Stimulated activated CD4-positive, alpha-beta T cell treated with anti-CD3 and anti-CD28 coated beads, Interleukin-12 subunit alpha, Interleukin-12 subunit beta, amount 100 ng/mL, for 24 hours (primary cell): ENCODE measurements at regions not wholly inside any gene's neighbourhood (a gene's known extent, or its start where the extent isn't known, plus 50 kb on each side); places are given as distances from the start of the nearest gene placed in this dataset.
A peak's percentile ranks its signal among the peaks of the same experiment; 100 is the strongest.
"Not testable (repeated sequence)": the region's sequence is repeated elsewhere in the genome, so short reads cannot be mapped to it uniquely, and the experiment has no call there.

Experiments
- DNase-seq, 2 experiments: peaks; one replicate each; pipeline ENCODE4 v3.0.0-alpha.2; 2020; ENCODE audit warnings: low read depth in 2 of 2

- DNase-seq = peak in 1 of 2 experiments; percentile 5
Observed at GRCh38 chr10:21406595-21407193, 118.8 kb downstream of the SKIDA1 start.

GRCh38 chr10:21405981-21406380 lies 119.5 kb downstream of the SKIDA1 start:
- no peak for DNase-seq

- no peak for DNase-seq
Observed at GRCh38 chr10:21403256-21404015, 122.0 kb downstream of the SKIDA1 start.

DNA sequence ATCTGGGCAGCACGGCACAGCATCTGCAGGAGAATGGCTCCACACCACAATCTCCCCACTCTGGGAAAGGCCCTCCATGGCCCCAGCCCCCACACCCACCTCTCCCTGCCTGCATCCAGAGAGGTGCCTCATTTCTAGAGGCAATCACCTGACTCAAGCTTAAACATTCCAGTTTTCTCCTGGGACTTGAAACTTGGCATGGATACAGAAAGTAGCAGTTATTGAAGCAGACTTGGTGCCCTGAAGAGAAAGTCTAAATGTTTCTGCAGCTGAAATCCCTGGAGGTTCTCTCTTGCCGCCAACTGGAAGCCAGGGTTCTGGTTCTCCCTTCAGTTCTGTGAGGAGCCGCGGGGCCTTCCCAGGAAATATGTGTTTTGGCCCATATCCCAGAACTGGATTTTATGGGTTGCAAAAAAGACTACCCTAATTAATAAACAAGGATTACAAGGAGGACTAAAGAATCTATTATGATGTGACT lies 122.8 kb downstream of the SKIDA1 start:
- no peak for DNase-seq

DNA sequence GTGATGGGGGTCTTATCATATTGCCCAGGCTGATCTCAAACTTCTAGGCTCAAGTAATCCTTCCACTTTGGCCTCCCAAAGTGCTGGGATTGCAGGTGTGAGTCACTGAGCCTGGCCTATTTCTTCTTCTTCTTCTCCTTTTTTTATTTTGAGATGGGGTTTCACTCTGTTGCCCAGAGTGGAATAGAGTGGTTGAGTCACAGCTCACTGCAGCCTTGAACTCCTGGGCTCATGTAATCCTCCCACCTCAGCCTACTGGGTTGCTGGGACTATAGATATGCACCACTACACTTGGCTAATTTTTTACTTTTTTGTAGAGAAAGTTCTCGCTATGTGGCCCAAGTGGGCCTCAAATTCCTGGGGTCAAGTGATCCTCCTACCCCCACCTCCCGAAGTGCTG lies 124.3 kb downstream of the SKIDA1 start:
- no peak for DNase-seq

DNA sequence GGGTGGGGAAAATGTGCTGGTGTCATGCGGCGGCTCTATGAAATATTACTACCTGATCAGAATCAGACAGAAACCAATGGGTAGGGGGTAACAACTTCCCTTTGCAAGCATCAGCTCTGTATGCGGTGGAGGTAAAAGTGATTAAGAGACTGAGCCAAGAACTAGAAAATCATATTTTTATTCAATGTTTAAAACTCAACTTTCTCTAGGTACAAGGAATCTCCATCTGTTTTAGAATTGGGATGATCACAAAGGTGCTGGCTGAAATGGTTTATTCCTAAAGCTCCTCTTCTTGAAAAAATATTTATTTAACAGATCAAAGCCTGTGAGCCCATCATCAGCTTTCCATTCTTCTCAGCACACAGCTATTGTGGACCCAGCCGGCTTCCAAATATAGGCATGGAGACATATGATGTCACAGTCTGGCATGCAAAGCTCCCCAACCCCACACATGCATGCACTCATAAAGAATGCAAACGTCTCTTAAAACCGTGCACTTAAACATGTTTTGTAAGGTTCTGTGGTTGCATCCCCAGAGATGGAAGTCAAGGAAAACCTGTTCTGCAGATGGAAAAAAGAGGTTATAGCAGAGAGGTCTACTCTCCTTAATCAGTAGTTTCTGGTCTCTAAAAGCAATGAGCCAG lies 126.0 kb downstream of the SKIDA1 start:
- DNase-seq = no peak

DNA sequence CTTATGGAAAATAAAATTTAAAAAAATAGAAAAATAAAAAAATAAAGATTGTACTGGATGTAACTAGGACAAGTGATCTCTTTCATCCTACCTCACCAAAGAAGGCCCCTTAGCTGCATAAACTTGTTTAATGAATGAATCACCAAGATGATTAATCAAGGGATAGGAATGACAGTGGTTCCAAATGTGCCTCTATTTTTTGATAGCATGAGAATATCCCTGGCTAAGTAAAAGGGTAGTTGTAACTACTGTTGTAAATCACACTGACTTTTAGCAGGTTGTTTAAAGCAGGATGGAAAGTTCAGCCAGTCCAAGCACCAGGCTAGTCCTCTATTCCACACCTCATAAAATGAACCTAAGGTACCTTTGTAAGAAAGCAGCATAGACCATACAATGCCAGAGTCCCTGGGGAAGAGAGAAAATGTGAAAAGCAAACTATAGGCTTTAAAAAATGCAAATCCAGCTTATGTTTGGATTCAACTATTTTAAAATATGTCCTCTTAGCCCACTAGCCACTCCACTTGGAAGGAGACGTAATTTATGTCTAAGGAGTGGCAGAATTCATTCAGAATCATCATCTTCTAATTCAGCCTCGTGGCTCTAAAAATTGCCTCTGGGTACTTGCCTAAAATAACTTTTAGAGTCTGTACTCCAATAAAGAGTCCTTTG lies 126.8 kb downstream of the SKIDA1 start:
- no peak for DNase-seq

GRCh38 chr10:21396889-21397288 lies 128.6 kb downstream of the SKIDA1 start:
- DNase-seq = no peak

GRCh38 chr10:21393931-21394330 lies 131.6 kb downstream of the SKIDA1 start:
- DNase-seq = no peak

- DNase-seq = no peak
Observed at GRCh38 chr10:21388589-21388988, 136.9 kb downstream of the SKIDA1 start.

GRCh38 chr10:21387868-21388267 lies 137.6 kb downstream of the SKIDA1 start:
- no peak for DNase-seq

GRCh38 chr10:21385996-21386585 lies 139.4 kb downstream of the SKIDA1 start:
- DNase-seq = no peak

GRCh38 chr10:21385536-21385935 lies 139.9 kb downstream of the SKIDA1 start:
- no peak for DNase-seq

DNA sequence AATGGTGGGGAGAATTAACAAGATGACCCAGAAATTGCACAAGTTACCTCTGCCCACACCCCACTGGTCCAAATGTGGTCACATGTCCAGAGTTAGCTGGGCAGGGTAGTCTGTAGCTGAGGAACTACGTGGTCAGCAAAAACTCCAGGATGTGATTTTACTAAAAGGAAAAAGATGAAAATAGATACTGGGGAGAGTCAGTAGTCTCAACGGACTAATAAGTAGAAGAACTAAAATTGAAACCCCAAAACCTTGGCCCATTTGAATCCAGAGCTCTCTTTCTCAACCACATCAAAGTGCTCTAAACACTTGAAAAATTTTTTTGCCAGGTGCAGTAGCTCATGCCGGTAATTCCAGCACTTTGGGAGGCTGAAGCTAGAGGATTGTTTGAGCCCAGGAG lies 146.3 kb downstream of the SKIDA1 start:
- DNase-seq = no peak

GRCh38 chr10:21375274-21375673 lies 150.2 kb downstream of the SKIDA1 start:
- DNase-seq = not testable (repeated sequence)

- DNase-seq = not testable (repeated sequence)
Observed at GRCh38 chr10:21373881-21374280, 151.6 kb downstream of the SKIDA1 start.

DNA sequence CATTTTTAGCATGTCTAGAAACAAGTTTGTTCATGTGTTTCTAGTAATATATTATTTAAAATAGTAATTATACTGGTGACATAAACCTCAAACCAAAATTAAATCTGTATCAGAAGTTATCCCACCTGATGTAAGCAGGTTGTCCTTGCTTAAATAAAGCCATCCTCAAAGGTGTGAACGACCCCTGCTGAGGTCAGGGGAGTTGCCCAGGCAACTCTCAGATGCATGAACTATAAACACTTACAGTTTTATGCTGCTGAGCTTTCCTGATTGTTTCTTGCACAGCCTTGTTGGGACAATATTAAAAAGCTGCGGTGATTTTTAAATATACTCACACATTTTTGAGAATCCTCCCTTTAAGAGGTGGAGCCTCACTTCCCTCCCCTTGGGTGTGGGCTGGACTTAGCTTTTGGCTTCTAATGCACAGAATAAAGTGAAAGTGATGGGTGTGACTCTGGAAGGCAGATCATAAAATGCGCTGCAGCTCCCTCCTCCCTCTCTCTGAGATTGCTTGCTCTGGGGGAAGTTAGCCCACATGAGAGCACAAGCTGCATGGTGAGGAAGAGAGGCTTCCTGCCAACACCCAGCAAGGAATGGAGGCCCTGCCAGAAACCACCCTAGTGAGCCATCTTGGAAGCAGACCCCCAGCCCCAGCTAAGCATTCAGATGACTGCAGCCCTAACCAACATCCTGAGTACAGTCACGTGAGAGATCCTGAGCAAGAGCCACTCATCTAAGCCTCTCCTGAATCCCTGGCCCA lies 152.7 kb downstream of the SKIDA1 start:
- DNase-seq = peak; percentile 0 to 13

- DNase-seq = no peak
Observed at GRCh38 chr10:21369697-21370096, 155.8 kb downstream of the SKIDA1 start.

GRCh38 chr10:21368728-21369425 lies 156.6 kb downstream of the SKIDA1 start:
- no peak for DNase-seq

GRCh38 chr10:21368022-21368582 lies 157.4 kb downstream of the SKIDA1 start:
- DNase-seq = no peak
